Panc1 (cell line): ENCODE measurements at regions not wholly inside any gene's neighbourhood (a gene's known extent, or its start where the extent isn't known, plus 50 kb on each side); places are given as distances from the start of the nearest gene placed in this dataset.
"Not testable (repeated sequence)": the region's sequence is repeated elsewhere in the genome, so short reads cannot be mapped to it uniquely, and the experiment has no call there.

Experiments used
- ATAC-seq: fragments of 200-7000 bp; cut with Tn5 transposase; 2 replicates; pipeline ENCODE4 v1.9.1; 2020; ENCODE audit warnings: mild to moderate bottlenecking, moderate library complexity
- BruUV-seq: library from RNA; stranded (reverse); fragments of 400-500 nt; replicated peaks from 2 replicates; lab custom pipeline; 2021; lab: Mats Ljungman, UMichigan
- CTCF ChIA-PET: fragments of 300-600 bp; sonication (Branson Sonifier 250); formaldehyde crosslinking; loops from one replicate; lab custom pipeline; 2022; ENCODE audit warnings: antibody characterized with exemption; lab: Charles Lee
- POLR2A ChIA-PET: fragments of 300-600 bp; sonication (Branson Sonifier 250); formaldehyde crosslinking; loops from one replicate; lab custom pipeline; 2022; ENCODE audit warnings: antibody characterized with exemption; lab: Charles Lee
- DNase-seq: peaks from one replicate; pipeline ENCODE4 v3.0.0-alpha.2; 2010; ENCODE audit warnings: low read depth, low spot score
- H3K27ac ChIP-seq: 2 replicates; pipeline ENCODE4 v1.5.1; 2011; ENCODE audit warnings: mild to moderate bottlenecking, low read length, inconsistent platforms
- H3K27me3 ChIP-seq: fragments of 200-500 bp; sonication (Bioruptor generic); 2 replicates; pipeline ENCODE4 v1.6.0; 2014; ENCODE audit warnings: low read length, inconsistent platforms; ENCODE audit not compliant: control insufficient read depth, insufficient read depth
- H3K36me3 ChIP-seq: fragments of 200-500 bp; sonication (Bioruptor generic); 2 replicates; pipeline ENCODE4 v1.5.1; 2014; ENCODE audit warnings: inconsistent platforms, mild to moderate bottlenecking, low read length, moderate library complexity; ENCODE audit not compliant: control insufficient read depth, insufficient read depth
- H3K4me1 ChIP-seq: 2 replicates; pipeline ENCODE4 v1.5.1; 2011; ENCODE audit warnings: inconsistent platforms, mild to moderate bottlenecking, low read length, moderate library complexity; ENCODE audit not compliant: control insufficient read depth, insufficient read depth
- H3K4me3 ChIP-seq, 2 experiments: 2 replicates each; pipeline ENCODE4 v1.5.1; 2011 to 2012; ENCODE audit warnings: low read depth in 2 of 2, low read length in 2 of 2, mild to moderate bottlenecking in 2 of 2, inconsistent platforms in 1 of 2, moderate library complexity in 1 of 2
- H3K9me3 ChIP-seq: fragments of 200-500 bp; sonication (Bioruptor generic); 2 replicates; pipeline ENCODE4 v1.5.1; 2014; ENCODE audit warnings: low read depth, mild to moderate bottlenecking, inconsistent platforms, low read length, moderate library complexity; ENCODE audit not compliant: control insufficient read depth, insufficient read depth
- CTCF ChIP-seq: fragments of 450-650 bp; IDR thresholded peaks from 2 replicates; pipeline ENCODE4 v1.5.1; 2017; ENCODE audit warnings: mild to moderate bottlenecking
- POLR2AphosphoS5 ChIP-seq: IDR thresholded peaks from 2 replicates; pipeline ENCODE4 v1.6.1; 2012; ENCODE audit warnings: mild to moderate bottlenecking, low read depth, low read length, moderate library complexity
- REST ChIP-seq, 2 experiments: IDR thresholded peaks; 2 replicates each; pipeline ENCODE4 v1.6.1; 2011 to 2012; ENCODE audit warnings: low read depth in 2 of 2, control low read depth in 1 of 2, low read length in 1 of 2, mild to moderate bottlenecking in 1 of 2, moderate library complexity in 1 of 2; ENCODE audit not compliant: insufficient read depth in 1 of 2
- SIN3A ChIP-seq: IDR thresholded peaks from 2 replicates; pipeline ENCODE4 v1.6.1; 2012; ENCODE audit warnings: low read depth, mild to moderate bottlenecking, low read length, moderate library complexity, borderline replicate concordance; ENCODE audit not compliant: insufficient read depth
- TCF7L2 ChIP-seq: IDR thresholded peaks from 2 replicates; pipeline ENCODE4 v1.6.1; 2011; ENCODE audit warnings: mild to moderate bottlenecking, low read depth, low read length, inconsistent platforms
- in situ Hi-C: cut with HindIII; loops from 2 replicates; pipeline ENCODE4 v1.10.0; 2016; ENCODE audit warnings: low sequenced_read_pairs, low pct_unique_long_range_greater_than_20kb
- intact Hi-C: fragments of 100-400 bp; cut with micrococcal nuclease; formaldehyde crosslinking; loops from one replicate; pipeline ENCODE4 v1.10.0; 2022; ENCODE audit not compliant: unreplicated experiment

GRCh38 chr5:99730653-99731052 is 801.8 kb upstream of the CHD1 start:
- H3K9me3 ChIP-seq, H3K36me3 ChIP-seq, H3K4me1 ChIP-seq, ATAC-seq, H3K27me3 ChIP-seq, H3K27ac ChIP-seq, BruUV-seq, intact Hi-C loops, DNase-seq, in situ Hi-C loops, H3K4me3 ChIP-seq, CTCF ChIA-PET, POLR2A ChIA-PET: not testable (repeated sequence)

GRCh38 chr5:99724732-99725290 is 796.0 kb upstream of the CHD1 start:
- no peak for ATAC-seq
- Histone ChIP-seq H3K36me3 (no peaks in the 10 kb centered on the region), H3K9me3 (no peaks in the 10 kb centered on the region), H3K27ac (no peak overlapping the region), H3K27me3 (no peaks in the 10 kb centered on the region), H3K4me3 (no peak overlapping the region), H3K4me1 (no peaks in the 10 kb centered on the region)
- POLR2A ChIA-PET = no interaction called here
- CTCF ChIA-PET = no interaction called here
- TF ChIP-seq REST (IDR thresholded peaks at IDR 0.05; ENCODE audit: insufficient read depth in 1 of 2, low read depth in 2 of 2, low read length in 1 of 2) (no peak), TCF7L2 (no peak), POLR2AphosphoS5 (no peak), CTCF (no peak), SIN3A (no peak)
- in situ Hi-C loops = no loop called here
- no TSS peak for BruUV-seq
- no peak for DNase-seq
- intact Hi-C loops = no loop called here

GRCh38 chr5:99721506-99721905 is 792.7 kb upstream of the CHD1 start:
- no peaks in the 10 kb centered on the region for H3K36me3 ChIP-seq
- no peaks in the 10 kb centered on the region for H3K4me1 ChIP-seq
- BruUV-seq = no TSS peak
- POLR2A ChIA-PET = no interaction called here
- TF ChIP-seq SIN3A = no peak
- TF ChIP-seq POLR2AphosphoS5 = no peak
- ATAC-seq (no peak), DNase-seq (no peak)
- H3K9me3 ChIP-seq = no peaks in the 10 kb centered on the region
- intact Hi-C loops (no loop called here), in situ Hi-C loops (no loop called here)
- H3K27ac ChIP-seq = no peak overlapping the region
- H3K27me3 ChIP-seq = no peaks in the 10 kb centered on the region
- CTCF ChIA-PET = no interaction called here
- no peak overlapping the region for H3K4me3 ChIP-seq
